Activated T-helper 2 cell treated with anti-CD3 and anti-CD28 coated beads, Interferon-gamma antibody, Interleukin-2, Interleukin-4, amounts not matched to agents 10 μg/mL and 5 μg/mL and 100 μg/mL, durations not matched to agents 14 hours and 24 hours and 36 hours (primary cell): ENCODE measurements at regions not wholly inside any gene's neighbourhood (a gene's known extent, or its start where the extent isn't known, plus 50 kb on each side); places are given as distances from the start of the nearest gene placed in this dataset.

Experiments used
- DNase-seq: peaks from one replicate; pipeline ENCODE4 v3.0.0; 2021; ENCODE audit warnings: low spot score
- H3K27ac Mint-ChIP-seq: one replicate; pipeline ENCODE4 v1.8.0; 2021; ENCODE audit warnings: mixed read lengths
- H3K27me3 Mint-ChIP-seq: one replicate; pipeline ENCODE4 v1.8.0; 2021; ENCODE audit warnings: low read depth, mixed read lengths
- H3K36me3 Mint-ChIP-seq: one replicate; pipeline ENCODE4 v1.8.0; 2021; ENCODE audit warnings: low read depth, mixed read lengths
- H3K4me1 Mint-ChIP-seq: one replicate; pipeline ENCODE4 v1.8.0; 2021; ENCODE audit warnings: low read depth, mixed read lengths
- H3K4me3 Mint-ChIP-seq: one replicate; pipeline ENCODE4 v1.8.0; 2021; ENCODE audit warnings: low read depth, mild to moderate bottlenecking, moderate library complexity, mixed read lengths
- H3K9me3 Mint-ChIP-seq: one replicate; pipeline ENCODE4 v1.8.0; 2021; ENCODE audit warnings: mixed read lengths
- intact Hi-C: fragments of 100-400 bp; cut with micrococcal nuclease; formaldehyde crosslinking; loops from one replicate; pipeline ENCODE4 v1.15.1; 2023

GRCh38 chr6:22028403-22029090, 268.3 kb downstream of the PRL start:
- no peak for DNase-seq
- peaks cover 2% of the 10 kb centered on the region for H3K9me3 Mint-ChIP-seq
- peaks cover 39% of the 10 kb centered on the region for H3K4me1 Mint-ChIP-seq
- no peaks in the 10 kb centered on the region for H3K36me3 Mint-ChIP-seq
- H3K4me3 Mint-ChIP-seq = no peak overlapping the region
- intact Hi-C loops = loop anchor here (5.0 kb wide), 2 partner anchors 36 to 101 kb away; no protein-coding TSS in a partner anchor
- H3K27ac Mint-ChIP-seq = no peak overlapping the region
- H3K27me3 Mint-ChIP-seq = no peaks in the 10 kb centered on the region

- Mint-ChIP-seq H3K4me1 (peaks cover 35% of the 10 kb centered on the region), H3K27me3 (no peaks in the 10 kb centered on the region), H3K4me3 (no peak overlapping the region), H3K27ac (peak overlapping the region; percentile 7), H3K36me3 (no peaks in the 10 kb centered on the region), H3K9me3 (peaks cover 4% of the 10 kb centered on the region)
- intact Hi-C loops = loop anchor here (5.0 kb wide), 2 partner anchors 37 to 102 kb away; no protein-coding TSS in a partner anchor
- no peak for DNase-seq
Measured at GRCh38 chr6:22029171-22029570, 267.7 kb downstream of the PRL start.

- Mint-ChIP-seq H3K9me3 (peaks cover 4% of the 10 kb centered on the region), H3K36me3 (no peaks in the 10 kb centered on the region), H3K4me1 (peaks cover 26% of the 10 kb centered on the region), H3K27ac (no peak overlapping the region), H3K4me3 (no peak overlapping the region), H3K27me3 (no peaks in the 10 kb centered on the region)
- intact Hi-C loops = no loop called here
- DNase-seq = no peak
Measured at GRCh38 chr6:22030730-22031619, 265.9 kb downstream of the PRL start.

GRCh38 chr6:22035690-22036089, 261.1 kb downstream of the PRL start:
- Mint-ChIP-seq H3K4me1 (peaks cover 7% of the 10 kb centered on the region), H3K27me3 (peaks cover 6% of the 10 kb centered on the region), H3K27ac (no peak overlapping the region), H3K4me3 (no peak overlapping the region), H3K36me3 (peaks cover 4% of the 10 kb centered on the region), H3K9me3 (peaks cover 11% of the 10 kb centered on the region)
- no peak for DNase-seq
- intact Hi-C loops = no loop called here

- Mint-ChIP-seq H3K27ac (no peak overlapping the region), H3K27me3 (peaks cover 6% of the 10 kb centered on the region), H3K36me3 (peaks cover 4% of the 10 kb centered on the region), H3K9me3 (peaks cover 14% of the 10 kb centered on the region), H3K4me3 (no peak overlapping the region), H3K4me1 (peaks cover 7% of the 10 kb centered on the region)
- intact Hi-C loops = no loop called here
- DNase-seq = no peak
Measured at GRCh38 chr6:22036275-22036674, 260.6 kb downstream of the PRL start.

GRCh38 chr6:22036699-22037098, 260.1 kb downstream of the PRL start:
- Mint-ChIP-seq H3K4me3 (no peak overlapping the region), H3K4me1 (peaks cover 5% of the 10 kb centered on the region), H3K27ac (no peak overlapping the region), H3K27me3 (peaks cover 6% of the 10 kb centered on the region), H3K36me3 (peaks cover 4% of the 10 kb centered on the region), H3K9me3 (peaks cover 14% of the 10 kb centered on the region)
- intact Hi-C loops = no loop called here
- DNase-seq = no peak

GRCh38 chr6:22041797-22042480, 254.9 kb downstream of the PRL start:
- Mint-ChIP-seq H3K36me3 (peaks cover 4% of the 10 kb centered on the region), H3K4me1 (peaks cover 10% of the 10 kb centered on the region), H3K27me3 (peaks cover 2% of the 10 kb centered on the region), H3K9me3 (peaks cover 9% of the 10 kb centered on the region), H3K27ac (no peak overlapping the region), H3K4me3 (no peak overlapping the region)
- intact Hi-C loops = loop anchor here (2.0 kb wide), 1 partner anchor 15 kb away; no protein-coding TSS in a partner anchor
- DNase-seq = no peak

- intact Hi-C loops = no loop called here
- Mint-ChIP-seq H3K27me3 (peaks cover 1% of the 10 kb centered on the region), H3K27ac (no peak overlapping the region), H3K4me3 (no peak overlapping the region), H3K36me3 (peaks cover 4% of the 10 kb centered on the region), H3K9me3 (peaks cover 9% of the 10 kb centered on the region), H3K4me1 (peaks cover 10% of the 10 kb centered on the region)
- no peak for DNase-seq
Measured at GRCh38 chr6:22042706-22043105, 254.1 kb downstream of the PRL start.

- no peak overlapping the region for H3K4me3 Mint-ChIP-seq
- H3K36me3 Mint-ChIP-seq = peaks cover 4% of the 10 kb centered on the region
- peaks cover 9% of the 10 kb centered on the region for H3K9me3 Mint-ChIP-seq
- peaks cover 10% of the 10 kb centered on the region for H3K4me1 Mint-ChIP-seq
- intact Hi-C loops = no loop called here
- peaks cover 1% of the 10 kb centered on the region for H3K27me3 Mint-ChIP-seq
- DNase-seq = no peak
- no peak overlapping the region for H3K27ac Mint-ChIP-seq
Measured at GRCh38 chr6:22043284-22043962, 253.4 kb downstream of the PRL start.

- intact Hi-C loops = no loop called here
- H3K27me3 Mint-ChIP-seq = no peaks in the 10 kb centered on the region
- H3K27ac Mint-ChIP-seq = no peak overlapping the region
- peaks cover 10% of the 10 kb centered on the region for H3K4me1 Mint-ChIP-seq
- H3K36me3 Mint-ChIP-seq = peaks cover 1% of the 10 kb centered on the region
- peaks cover 6% of the 10 kb centered on the region for H3K9me3 Mint-ChIP-seq
- no peak for DNase-seq
- no peak overlapping the region for H3K4me3 Mint-ChIP-seq
Measured at GRCh38 chr6:22045261-22045912, 251.4 kb downstream of the PRL start.

GRCh38 chr6:22049002-22049401, 247.8 kb downstream of the PRL start:
- H3K9me3 Mint-ChIP-seq = peaks cover 13% of the 10 kb centered on the region
- H3K27me3 Mint-ChIP-seq = no peaks in the 10 kb centered on the region
- no peak overlapping the region for H3K4me3 Mint-ChIP-seq
- DNase-seq = no peak
- H3K4me1 Mint-ChIP-seq = peaks cover 16% of the 10 kb centered on the region
- peaks cover 6% of the 10 kb centered on the region for H3K36me3 Mint-ChIP-seq
- intact Hi-C loops = no loop called here
- H3K27ac Mint-ChIP-seq = no peak overlapping the region
